SK-N-SH (cell line): ENCODE measurements at regions not wholly inside any gene's neighbourhood (a gene's known extent, or its start where the extent isn't known, plus 50 kb on each side); places are given as distances from the start of the nearest gene placed in this dataset.

Experiments
- CTCF ChIP-seq: fragments of 200-600 bp; sonication (generic); IDR thresholded peaks from 2 replicates; pipeline ENCODE4 v1.6.1; 2017; ENCODE audit warnings: antibody characterized with exemption, mild to moderate bottlenecking, moderate library complexity
- EP300 ChIP-seq, 2 experiments: IDR thresholded peaks; 2 replicates each; pipeline versions ENCODE4 v1.4.0 to v1.6.1; 2012; ENCODE audit warnings: borderline replicate concordance in 1 of 2, low read depth in 1 of 2, low read length in 1 of 2
- JUND ChIP-seq: IDR thresholded peaks from 2 replicates; pipeline ENCODE4 v1.4.0; 2012
- RXRA ChIP-seq: IDR thresholded peaks from 2 replicates; pipeline ENCODE4 v1.4.0; 2012; ENCODE audit warnings: low read depth, mild to moderate bottlenecking, borderline replicate concordance
- SIN3A ChIP-seq: IDR thresholded peaks from 2 replicates; pipeline ENCODE4 v1.6.1; 2012; ENCODE audit warnings: low read depth, mild to moderate bottlenecking, low read length, moderate library complexity, borderline replicate concordance
- TAF1 ChIP-seq: IDR thresholded peaks from 2 replicates; pipeline ENCODE4 v1.6.1; 2012; ENCODE audit warnings: low read depth, mild to moderate bottlenecking, low read length, moderate library complexity, borderline replicate concordance
- TEAD4 ChIP-seq: IDR thresholded peaks from 2 replicates; pipeline ENCODE4 v1.4.0; 2012; ENCODE audit warnings: mild to moderate bottlenecking, borderline replicate concordance; ENCODE audit not compliant: insufficient read depth

- TF ChIP-seq CTCF (no peak), RXRA (0 out of 2 replicates have a peak, but pooled peaks have one; percentile 9), TAF1 (no peak), JUND (peak; percentile 82), SIN3A (no peak), TEAD4 (peak; percentile 78), EP300 (IDR thresholded peaks at IDR 0.05; ENCODE audit: borderline replicate concordance in 1 of 2, low read depth in 1 of 2, low read length in 1 of 2) (peak; percentile 4 to 72; a peak in 2 of 4 replicates)
These were observed 182.0 kb upstream of the TRIB2 start for GRCh38 chr2:12534646-12535263.
